ENCODE measurements at regions not wholly inside any gene's neighbourhood (a gene's known extent, or its start where the extent isn't known, plus 50 kb on each side); places are given as distances from the start of the nearest gene placed in this dataset.
"Not testable (repeated sequence)": the region's sequence is repeated elsewhere in the genome, so short reads cannot be mapped to it uniquely, and the experiment has no call there.

DNA sequence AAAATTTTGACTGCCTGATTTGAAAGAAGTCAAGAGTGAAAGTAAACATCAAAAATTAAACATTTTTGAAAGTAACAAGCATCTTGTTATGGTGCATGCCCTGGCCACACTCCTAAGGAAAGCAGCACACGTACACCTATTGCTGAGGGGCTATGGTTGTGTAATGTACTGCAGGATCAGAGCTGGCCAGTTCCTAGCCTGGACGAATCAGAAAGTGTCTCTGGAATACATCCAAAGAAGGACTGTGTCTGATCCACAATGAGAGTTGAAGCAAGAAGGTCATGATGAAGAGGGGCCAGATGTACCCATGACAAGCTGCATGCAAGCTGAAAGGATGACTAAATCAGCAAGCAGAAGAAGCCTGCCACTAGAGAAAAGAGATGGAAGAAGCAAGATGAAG lies 618.2 kb downstream of the TLE1 start:
- no peak for DNase-seq (ENCODE audit: low spot score)

DNA sequence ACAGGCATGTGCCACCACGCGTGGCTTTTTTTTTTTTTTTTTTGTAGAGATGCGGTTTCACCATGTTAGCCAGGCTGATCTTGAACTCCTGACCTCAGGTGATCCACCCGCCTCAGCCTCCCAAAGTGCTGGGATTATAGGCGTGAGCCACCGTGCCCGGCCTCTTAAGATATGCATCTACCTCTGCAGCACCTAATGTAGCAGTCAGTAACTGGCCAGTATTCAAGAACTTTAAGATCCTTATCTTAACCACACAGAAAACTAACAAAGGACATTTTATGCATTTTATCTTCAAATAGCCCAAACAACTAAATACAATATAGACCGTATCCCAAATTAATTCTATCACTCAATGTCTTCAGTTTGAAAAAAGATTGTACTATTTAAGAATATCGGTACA lies 618.7 kb downstream of the TLE1 start:
- DNase-seq (ENCODE audit: low spot score), result no peak

DNA sequence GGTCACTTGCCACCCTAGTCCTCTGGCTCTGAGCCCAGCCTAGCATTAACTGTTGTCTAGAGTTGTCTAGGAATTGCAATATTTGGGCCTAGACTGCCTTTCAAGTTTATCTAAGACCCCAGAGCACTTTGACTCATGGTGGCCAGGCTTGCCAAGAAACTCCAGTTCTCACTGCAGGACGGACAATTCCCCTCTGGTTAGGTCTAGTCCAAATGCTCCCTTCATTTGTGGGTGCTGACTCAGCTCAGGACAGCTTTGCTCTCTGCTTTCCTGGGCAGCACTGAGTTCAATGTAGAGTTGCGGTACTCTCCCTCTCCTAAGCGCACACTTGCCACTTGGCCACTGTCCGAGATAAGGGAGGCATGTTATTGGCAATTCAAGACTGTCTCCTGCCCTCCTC lies 619.4 kb downstream of the TLE1 start:
- no peak for DNase-seq (ENCODE audit: low spot score)

DNA sequence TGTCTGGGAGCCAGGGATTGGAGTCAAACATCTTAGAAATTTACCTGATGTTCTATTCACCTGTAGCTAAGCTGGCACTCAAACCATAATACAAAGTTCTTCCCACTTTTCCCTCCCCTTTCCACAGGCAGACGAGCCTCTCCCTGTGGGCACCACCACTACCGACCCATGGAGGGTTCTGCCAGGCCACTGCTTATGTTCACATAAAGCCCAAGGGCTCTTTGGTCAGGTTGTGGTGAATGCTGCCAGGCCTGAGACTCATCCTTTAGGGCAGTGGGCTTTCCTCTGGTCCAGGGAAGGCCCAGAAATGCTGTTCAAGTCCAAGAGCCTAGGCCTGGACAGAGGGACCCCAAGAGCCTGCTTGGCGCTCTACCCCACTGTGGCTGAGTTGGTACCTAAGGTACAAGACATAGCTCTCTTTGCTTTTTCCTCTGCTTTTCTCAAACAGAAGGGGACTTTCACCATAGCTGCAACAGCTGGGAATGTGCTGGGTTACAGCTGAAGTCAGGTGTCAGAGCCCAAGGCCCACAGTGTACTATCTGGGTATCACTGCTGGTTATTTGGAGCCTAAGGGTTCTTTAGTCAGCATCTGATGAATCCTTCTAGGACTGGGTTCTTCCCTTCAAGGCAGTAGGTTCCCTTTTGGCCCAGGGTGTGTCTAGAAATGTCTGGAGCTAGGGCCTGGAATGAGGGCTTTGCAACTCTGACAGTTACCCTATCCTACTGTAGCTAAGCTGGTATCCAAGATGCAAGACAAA lies 620.1 kb downstream of the TLE1 start:
- no peak for DNase-seq (ENCODE audit: low spot score)

DNA sequence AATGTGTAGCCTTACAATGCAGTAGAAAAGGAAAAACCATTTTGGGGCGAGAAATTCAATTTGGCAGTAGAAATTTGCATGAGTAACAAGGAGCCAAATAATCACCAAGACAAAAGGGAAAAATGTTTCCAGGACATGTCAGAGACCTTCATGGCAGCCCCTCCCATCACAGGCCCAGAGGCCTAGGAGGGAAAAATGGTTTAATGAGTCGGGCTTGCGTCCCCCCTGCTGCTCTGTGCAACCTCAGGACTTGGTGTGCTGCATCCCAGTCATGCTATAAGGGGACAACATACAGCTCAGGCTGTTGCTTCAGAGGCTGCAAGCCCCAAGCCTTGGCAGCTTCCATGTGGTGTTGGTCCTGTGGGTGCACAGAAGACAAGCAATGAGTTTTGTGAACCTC lies 626.4 kb downstream of the TLE1 start:
- not testable (repeated sequence) for DNase-seq (ENCODE audit: low spot score)

DNA sequence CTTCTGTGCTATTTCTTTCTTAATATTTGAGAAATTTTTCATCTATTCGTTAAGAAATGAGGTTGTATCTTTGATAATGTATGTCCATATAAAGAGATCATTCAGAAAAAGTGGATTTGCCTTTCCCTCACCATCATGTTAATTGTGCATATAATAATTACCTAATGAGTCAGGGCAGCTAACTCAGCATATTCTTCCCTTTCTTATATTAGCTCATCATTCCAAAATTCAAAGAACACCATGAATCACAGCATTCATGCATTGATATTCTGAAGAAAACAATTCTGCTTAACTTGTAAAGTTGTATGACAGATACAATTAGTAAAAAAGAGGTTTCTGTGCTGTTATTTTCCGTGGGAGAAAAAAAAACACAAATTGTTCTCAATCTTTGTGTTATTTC lies 630.6 kb downstream of the TLE1 start:
- no peak for DNase-seq (ENCODE audit: low spot score)

DNA sequence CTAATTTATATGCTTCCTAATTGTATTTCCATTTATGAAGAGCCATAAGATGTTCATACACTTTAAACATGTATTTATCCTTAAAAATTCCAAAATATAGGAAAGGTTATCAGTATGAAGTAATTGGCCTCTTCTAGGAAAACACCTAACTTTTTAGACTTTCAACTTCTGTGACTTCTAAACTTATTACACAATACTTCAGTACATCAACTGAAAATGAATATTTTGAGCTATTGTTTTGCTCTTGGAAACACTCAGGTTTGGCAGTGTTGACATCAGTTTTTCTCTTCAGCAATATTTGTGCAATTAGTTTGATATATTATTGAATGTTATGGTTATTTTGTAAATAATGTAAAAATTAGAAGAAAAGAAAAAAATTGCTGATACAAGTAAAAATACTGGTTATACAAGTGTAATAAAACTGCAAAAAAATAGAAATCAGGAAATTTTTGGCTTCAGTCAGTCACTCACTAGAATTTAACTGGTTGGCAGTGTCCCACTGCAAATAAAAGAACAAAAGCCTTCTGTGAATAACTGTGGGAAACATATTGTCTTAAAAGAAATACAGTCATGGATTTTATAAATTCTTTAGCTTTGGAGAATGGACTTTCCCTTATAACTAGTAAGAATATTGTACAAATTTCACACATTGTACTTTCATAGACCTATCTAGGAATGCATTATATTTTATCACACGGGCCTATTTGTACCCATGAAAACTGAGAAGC lies 635.9 kb downstream of the TLE1 start:
- DNase-seq (ENCODE audit: low spot score), result no peak

DNA sequence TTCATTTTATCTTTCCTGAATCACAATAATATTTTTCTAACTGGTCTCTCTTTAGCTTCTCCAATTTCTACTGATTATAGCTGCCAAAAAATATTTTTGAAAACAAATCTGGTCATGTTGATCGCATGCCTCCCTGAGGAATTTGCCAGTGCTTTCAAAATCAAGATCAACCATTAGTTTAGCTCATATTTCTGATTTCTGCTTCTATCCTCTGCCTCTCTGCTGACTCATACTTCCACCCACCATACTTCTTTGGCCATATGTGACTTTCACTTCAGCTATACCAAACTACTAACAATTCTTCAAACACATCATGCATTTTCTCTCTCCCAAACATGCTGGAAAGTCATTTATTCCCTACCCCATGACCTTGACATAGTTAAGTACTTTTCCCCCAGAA lies 636.5 kb downstream of the TLE1 start:
- DNase-seq (ENCODE audit: low spot score), result no peak

DNA sequence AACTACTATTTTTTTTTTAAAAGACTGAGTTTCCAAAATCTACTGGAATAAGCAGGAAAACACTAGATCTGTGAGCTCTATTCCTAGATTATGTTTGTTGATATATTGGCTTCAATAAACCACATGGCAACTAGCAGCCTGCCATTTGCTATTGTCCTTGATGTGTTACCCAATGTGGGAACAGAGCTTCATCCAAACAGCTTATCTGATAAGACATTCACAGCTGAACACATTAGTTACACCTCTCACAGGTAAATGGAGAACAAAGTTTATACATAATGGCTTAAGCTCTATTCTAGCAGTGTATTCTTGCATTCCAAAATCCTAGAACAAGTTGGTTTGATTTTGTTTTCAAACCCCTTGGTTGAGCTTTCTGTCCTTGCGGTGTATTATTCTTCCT lies 642.1 kb downstream of the TLE1 start:
- no peak for DNase-seq (ENCODE audit: low spot score)

DNA sequence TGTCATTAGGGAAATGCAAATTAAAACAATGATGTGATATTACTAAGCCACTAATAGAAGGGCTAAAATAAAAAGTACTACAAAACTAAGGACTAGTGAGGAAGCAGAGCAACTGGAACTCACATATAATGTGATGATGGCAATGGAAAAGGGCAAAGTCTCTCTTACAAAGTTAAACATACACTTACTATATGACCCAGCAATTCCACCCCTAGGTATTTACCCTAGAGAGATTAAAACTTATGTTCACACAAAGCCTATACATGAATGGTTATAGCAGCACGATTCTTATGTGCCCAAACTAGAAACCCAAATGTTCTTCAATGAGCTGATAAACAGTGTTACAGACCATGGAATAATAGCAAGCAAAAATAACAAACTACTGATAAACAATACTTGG lies 643.7 kb downstream of the TLE1 start:
- no peak for DNase-seq (ENCODE audit: low spot score)

DNA sequence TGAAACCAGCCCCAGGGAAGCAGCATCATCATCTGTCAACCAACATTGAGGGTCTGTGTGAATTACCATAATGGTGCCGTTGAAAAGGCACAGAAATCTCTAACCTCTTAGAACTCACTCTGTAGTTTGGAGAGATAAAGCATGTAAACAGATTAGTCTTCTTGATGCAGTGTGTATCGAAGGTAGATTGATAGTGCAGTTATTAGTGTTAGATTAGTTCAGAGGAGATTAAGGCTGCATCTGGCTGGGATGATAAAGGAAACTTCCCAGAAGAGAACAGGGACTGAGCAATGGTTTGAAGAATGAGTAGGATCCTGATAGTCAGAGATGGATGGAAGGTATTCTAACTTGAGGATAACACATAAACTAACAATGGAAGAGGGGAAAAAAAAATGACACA lies 651.5 kb downstream of the TLE1 start:
- DNase-seq (ENCODE audit: low spot score), result no peak

DNA sequence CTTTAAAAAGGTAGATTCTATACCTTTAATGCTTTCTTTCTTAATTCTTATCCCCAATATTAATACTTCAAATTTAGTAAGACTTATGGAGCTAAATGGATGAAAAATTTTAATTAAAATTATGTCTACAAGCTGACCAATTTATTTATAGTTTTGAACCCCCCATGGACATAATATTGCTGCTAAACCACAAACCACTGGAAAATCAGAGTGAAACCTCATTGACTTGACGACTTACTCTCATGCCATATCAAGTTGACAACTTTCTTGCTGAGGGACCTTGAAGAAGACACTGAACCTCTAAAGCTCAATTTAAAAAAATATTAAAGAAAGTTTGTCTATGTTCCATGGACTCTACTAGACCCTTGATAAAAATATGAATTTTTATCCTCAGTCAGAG lies 653.7 kb downstream of the TLE1 start:
- DNase-seq (ENCODE audit: low spot score), result no peak

DNA sequence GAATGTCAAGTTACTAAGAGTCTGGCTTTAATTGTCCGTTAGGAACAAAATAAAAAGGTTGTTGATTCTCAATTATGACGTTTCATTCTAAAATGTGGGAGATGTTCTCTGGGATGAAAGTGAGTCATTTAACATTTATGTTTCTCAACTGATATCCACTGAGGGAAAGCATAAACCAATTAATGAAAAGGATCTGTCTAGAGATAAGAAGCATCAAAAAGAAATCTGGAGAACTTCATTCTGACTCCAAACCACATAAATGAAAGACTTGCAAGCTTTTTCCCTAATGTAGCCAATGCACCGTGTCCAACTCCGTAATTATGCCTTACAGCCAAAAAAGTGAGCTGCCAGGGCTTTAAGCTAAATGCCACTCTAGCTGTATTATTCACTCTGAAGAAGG lies 654.2 kb downstream of the TLE1 start:
- no peak for DNase-seq (ENCODE audit: low spot score)

DNA sequence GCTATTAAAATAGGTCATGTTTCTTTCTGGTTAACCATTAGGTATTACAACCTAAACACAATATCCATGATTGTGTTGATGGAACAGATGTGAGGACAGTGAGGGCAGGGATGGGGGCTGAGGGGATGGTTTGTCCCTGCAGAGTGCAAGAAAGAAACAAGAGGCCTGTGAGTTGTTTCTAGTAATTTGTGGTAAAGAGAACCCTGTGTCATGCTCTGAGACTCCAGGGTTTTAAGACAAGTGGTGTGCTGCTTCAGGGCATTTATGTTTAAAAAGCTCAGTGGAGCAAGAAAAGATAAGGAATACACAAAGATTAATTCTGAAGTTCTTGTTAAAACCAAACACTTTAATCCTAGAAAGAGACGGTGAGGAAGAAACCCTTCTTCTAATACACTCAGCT lies 656.5 kb downstream of the TLE1 start:
- no peak for DNase-seq (ENCODE audit: low spot score)

DNA sequence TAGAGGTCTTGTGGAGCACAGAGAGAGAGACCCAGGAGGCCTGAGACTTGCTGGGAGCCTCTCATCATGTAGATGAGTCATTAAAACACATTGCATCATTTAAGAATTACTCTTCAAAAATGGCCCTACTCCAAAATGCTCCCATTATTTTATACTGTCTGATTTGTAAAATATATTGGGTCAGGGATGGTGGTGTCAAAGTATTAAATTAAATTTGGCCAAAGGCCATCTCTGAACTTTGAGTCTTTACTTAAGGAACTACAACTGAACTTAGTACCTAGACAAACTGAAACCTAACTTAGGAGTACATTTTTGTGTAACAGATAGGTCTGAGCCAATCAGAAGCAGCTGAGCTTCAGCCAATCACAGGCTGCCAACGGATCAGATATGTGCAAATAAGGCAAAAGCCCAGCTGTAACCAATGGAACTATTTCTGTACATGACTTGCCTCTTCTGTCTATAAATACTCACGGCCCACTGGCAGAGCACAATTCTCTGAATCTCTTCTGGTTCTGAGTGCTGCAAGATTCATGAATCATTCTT lies 657.2 kb downstream of the TLE1 start:
- DNase-seq (ENCODE audit: low spot score), result no peak

DNA sequence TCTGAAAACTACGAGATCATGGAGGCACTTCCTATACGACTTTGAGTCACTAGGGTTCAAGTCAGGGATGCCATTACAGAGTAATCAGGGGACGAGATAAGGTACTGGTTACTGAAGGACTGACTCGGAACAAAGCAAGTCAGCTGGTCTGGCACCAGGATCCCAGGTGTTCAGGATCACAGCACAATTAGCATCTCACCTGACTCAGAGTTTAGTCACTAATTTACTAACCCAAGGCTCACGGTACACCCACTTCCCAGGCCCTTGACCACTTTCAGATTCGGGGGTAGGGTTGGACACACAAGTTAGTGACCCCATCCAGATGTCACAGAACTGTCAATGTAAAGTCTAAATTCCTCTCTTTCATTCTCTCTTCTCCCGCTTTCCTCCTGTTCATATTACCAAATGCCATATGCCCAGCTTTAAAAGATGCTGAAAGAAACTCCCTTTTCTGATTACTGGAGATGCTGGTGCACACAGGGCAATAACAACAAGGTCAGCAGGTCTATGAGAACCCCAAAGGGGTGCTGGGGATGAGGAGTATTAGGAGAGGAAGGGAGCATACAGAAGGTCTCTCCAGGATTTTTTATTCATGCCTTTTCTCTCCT lies 657.8 kb downstream of the TLE1 start:
- DNase-seq (ENCODE audit: low spot score), result no peak

DNA sequence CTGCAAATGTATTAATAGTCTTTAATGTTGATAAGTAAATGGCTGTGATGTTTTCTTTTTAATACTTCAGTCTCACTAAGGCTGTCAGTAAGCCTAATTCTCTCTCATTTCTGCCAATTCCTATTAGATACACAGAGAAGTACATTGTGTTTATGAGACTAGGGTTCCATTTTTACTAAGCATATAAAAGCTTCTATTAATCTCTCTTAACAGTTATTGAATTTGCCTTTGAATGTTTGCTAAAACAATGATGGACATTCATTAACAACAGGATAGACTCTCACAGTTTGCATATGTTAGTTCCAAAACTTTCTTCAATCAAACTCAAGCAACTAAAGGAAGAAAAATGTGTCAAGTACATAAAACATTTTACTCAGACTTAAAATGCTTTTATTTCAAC lies 659.3 kb downstream of the TLE1 start:
- no peak for DNase-seq (ENCODE audit: low spot score)

DNA sequence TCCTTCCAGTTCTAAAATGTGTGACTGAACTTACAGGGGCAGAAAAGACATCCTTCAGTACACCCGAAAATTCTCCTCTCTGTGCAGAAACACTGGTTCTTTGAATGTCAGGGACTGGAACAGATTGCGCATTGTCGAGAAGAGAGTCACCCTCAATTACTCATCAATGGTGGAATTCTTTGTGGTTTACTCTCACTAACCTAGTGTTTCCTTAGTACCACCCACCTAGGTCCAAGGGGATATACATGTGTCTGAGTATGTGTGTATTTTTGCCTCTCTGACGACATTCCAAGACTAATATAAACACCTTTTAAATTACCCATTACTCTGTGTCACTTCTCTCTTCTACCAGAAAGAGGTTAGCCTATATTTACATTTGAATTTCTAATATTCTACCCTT lies 660.8 kb downstream of the TLE1 start:
- DNase-seq (ENCODE audit: low spot score), result peak; percentile 24

DNA sequence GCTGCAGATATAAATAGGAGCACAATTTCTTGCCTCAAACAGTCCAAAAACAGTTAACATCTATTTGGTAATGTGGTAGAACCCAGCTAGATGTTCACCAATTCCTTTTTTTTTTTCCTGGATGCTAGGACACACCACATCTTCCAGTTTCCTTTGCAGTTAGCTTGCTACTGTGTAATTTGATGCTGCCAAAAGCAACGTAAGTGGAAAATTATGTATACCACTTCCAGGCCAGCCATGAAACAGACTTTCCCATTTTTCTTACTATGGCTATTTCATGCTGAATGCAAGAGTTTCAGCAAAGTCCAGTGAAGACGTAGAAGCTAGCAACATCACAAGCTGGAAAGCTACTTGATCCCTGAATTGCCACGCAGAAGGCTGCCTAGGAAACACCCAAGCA lies 667.2 kb downstream of the TLE1 start:
- no peak for DNase-seq (ENCODE audit: low spot score)

DNA sequence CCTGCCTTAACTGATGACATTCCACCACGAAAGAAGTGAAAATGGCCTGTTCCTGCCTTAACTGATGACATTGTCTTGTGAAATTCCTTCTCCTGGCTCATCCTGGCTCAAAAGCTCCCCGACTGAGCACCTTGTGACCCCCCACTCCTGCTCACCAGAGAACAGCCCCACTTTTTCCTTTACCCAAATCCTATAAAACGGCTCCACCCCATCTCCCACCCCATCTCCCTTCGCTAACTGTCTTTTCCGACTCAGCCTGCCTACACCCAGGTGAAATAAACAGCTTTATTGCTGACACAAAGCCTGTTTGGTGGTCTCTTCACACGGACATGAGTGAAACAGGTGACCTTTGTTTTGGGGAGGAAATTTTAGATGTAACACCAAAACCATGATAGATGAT lies 674.4 kb downstream of the TLE1 start:
- not testable (repeated sequence) for DNase-seq (ENCODE audit: low spot score)

DNA sequence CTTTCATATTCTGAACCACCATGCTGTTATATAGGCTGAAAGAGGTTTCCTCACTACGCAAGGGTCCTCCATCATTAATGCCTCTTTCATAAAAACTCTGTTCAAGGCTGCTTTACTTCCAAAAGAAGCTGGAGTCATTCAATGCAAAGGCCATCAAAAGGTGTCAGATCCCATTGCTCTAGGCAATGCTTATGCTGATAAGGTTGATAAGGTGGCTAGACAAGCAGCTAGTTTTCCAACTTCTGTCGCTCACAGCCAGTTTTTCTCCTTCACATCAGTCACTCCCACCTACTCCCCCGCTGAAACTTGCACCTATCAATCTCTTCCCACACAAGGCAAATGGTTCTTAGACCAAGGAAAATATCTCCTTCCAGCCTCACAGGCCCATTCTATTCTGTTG lies 676.2 kb downstream of the TLE1 start:
- not testable (repeated sequence) for DNase-seq (ENCODE audit: low spot score)

DNA sequence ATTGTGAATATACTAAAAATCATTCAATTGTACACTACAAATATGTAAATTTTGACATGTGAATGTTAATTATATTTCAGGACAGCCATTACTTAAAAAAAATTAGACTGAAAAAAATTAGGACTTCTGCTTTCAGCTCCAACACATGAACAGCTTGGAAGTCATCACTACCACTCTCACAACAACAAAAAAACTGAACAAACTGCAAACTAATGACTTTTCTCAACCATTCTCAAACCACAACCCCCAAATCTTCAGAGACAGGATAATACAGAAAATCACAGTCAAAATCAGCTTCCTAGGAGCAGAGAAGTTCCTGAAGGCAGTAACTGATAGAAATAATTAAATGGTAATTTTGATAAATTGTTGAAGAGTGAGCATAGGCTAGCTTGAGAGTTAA lies 686.4 kb downstream of the TLE1 start:
- DNase-seq (ENCODE audit: low spot score), result no peak

DNA sequence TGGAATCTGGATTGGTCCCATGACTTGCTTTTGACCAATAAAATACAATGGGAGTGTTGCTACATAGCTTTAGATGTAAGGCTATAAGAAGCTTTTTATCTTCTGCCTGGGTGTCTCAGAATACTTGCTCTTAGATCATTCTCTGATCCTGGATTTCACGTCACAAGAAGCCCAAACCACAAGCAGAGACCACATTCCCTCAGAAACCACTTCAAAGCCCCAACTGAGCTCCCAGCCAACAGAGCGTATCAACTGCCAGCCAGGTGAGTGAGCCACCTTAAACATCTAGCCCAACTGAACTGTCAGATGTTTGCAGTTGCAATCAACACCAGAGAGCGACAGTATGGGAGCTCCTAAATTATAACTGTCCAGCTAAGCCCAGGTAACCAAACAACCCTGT lies 687.1 kb downstream of the TLE1 start:
- no peak for DNase-seq (ENCODE audit: low spot score)

Data from pons (tissue), 1 donor.